Panc1 (cell line): ENCODE measurements at regions not wholly inside any gene's neighbourhood (a gene's known extent, or its start where the extent isn't known, plus 50 kb on each side); places are given as distances from the start of the nearest gene placed in this dataset.

Experiments used
- ATAC-seq: fragments of 200-7000 bp; cut with Tn5 transposase; 2 replicates; pipeline ENCODE4 v1.9.1; 2020; ENCODE audit warnings: mild to moderate bottlenecking, moderate library complexity
- BruUV-seq: library from RNA; stranded (reverse); fragments of 400-500 nt; replicated peaks from 2 replicates; lab custom pipeline; 2021; lab: Mats Ljungman, UMichigan
- CTCF ChIA-PET: fragments of 300-600 bp; sonication (Branson Sonifier 250); formaldehyde crosslinking; loops from one replicate; lab custom pipeline; 2022; ENCODE audit warnings: antibody characterized with exemption; lab: Charles Lee
- POLR2A ChIA-PET: fragments of 300-600 bp; sonication (Branson Sonifier 250); formaldehyde crosslinking; loops from one replicate; lab custom pipeline; 2022; ENCODE audit warnings: antibody characterized with exemption; lab: Charles Lee
- DNase-seq: peaks from one replicate; pipeline ENCODE4 v3.0.0-alpha.2; 2010; ENCODE audit warnings: low read depth, low spot score
- H3K27ac ChIP-seq: 2 replicates; pipeline ENCODE4 v1.5.1; 2011; ENCODE audit warnings: mild to moderate bottlenecking, low read length, inconsistent platforms
- H3K27me3 ChIP-seq: fragments of 200-500 bp; sonication (Bioruptor generic); 2 replicates; pipeline ENCODE4 v1.6.0; 2014; ENCODE audit warnings: low read length, inconsistent platforms; ENCODE audit not compliant: control insufficient read depth, insufficient read depth
- H3K36me3 ChIP-seq: fragments of 200-500 bp; sonication (Bioruptor generic); 2 replicates; pipeline ENCODE4 v1.5.1; 2014; ENCODE audit warnings: inconsistent platforms, mild to moderate bottlenecking, low read length, moderate library complexity; ENCODE audit not compliant: control insufficient read depth, insufficient read depth
- H3K4me1 ChIP-seq: 2 replicates; pipeline ENCODE4 v1.5.1; 2011; ENCODE audit warnings: inconsistent platforms, mild to moderate bottlenecking, low read length, moderate library complexity; ENCODE audit not compliant: control insufficient read depth, insufficient read depth
- H3K4me3 ChIP-seq, 2 experiments: 2 replicates each; pipeline ENCODE4 v1.5.1; 2011 to 2012; ENCODE audit warnings: low read depth in 2 of 2, low read length in 2 of 2, mild to moderate bottlenecking in 2 of 2, inconsistent platforms in 1 of 2, moderate library complexity in 1 of 2
- H3K9me3 ChIP-seq: fragments of 200-500 bp; sonication (Bioruptor generic); 2 replicates; pipeline ENCODE4 v1.5.1; 2014; ENCODE audit warnings: low read depth, mild to moderate bottlenecking, inconsistent platforms, low read length, moderate library complexity; ENCODE audit not compliant: control insufficient read depth, insufficient read depth
- CTCF ChIP-seq: fragments of 450-650 bp; IDR thresholded peaks from 2 replicates; pipeline ENCODE4 v1.5.1; 2017; ENCODE audit warnings: mild to moderate bottlenecking
- POLR2AphosphoS5 ChIP-seq: IDR thresholded peaks from 2 replicates; pipeline ENCODE4 v1.6.1; 2012; ENCODE audit warnings: mild to moderate bottlenecking, low read depth, low read length, moderate library complexity
- REST ChIP-seq, 2 experiments: IDR thresholded peaks; 2 replicates each; pipeline ENCODE4 v1.6.1; 2011 to 2012; ENCODE audit warnings: low read depth in 2 of 2, control low read depth in 1 of 2, low read length in 1 of 2, mild to moderate bottlenecking in 1 of 2, moderate library complexity in 1 of 2; ENCODE audit not compliant: insufficient read depth in 1 of 2
- SIN3A ChIP-seq: IDR thresholded peaks from 2 replicates; pipeline ENCODE4 v1.6.1; 2012; ENCODE audit warnings: low read depth, mild to moderate bottlenecking, low read length, moderate library complexity, borderline replicate concordance; ENCODE audit not compliant: insufficient read depth
- TCF7L2 ChIP-seq: IDR thresholded peaks from 2 replicates; pipeline ENCODE4 v1.6.1; 2011; ENCODE audit warnings: mild to moderate bottlenecking, low read depth, low read length, inconsistent platforms
- in situ Hi-C: cut with HindIII; loops from 2 replicates; pipeline ENCODE4 v1.10.0; 2016; ENCODE audit warnings: low sequenced_read_pairs, low pct_unique_long_range_greater_than_20kb
- intact Hi-C: fragments of 100-400 bp; cut with micrococcal nuclease; formaldehyde crosslinking; loops from one replicate; pipeline ENCODE4 v1.10.0; 2022; ENCODE audit not compliant: unreplicated experiment

DNA sequence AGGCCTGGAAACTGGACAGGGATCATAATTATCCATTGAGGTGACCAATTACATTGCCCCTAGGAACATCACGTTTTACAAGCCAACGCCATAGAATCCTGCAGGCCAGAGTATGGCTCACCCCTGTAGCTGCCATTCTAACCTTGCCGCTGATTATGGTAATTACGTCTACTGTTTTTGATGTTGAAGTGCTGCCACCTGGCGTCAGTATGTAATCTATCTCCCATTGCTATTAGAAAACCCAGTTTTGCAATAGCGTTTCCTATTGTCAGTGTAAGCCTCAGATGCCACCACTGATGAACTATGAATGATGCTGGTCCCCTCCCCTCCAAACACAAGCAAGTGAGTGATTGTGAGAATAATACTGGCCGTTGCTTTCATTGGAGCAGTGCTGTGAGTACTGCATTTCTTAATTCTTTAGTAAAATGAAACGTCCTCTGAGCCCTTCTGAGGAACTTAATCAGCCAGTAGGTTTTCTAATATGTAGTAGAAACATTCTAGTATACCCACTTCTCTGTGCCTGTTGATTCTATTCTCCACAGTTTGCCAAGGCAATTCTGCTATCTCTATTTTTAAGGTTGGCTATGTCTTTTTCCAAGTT is 100.5 kb upstream of the NMUR2 start:
- Histone ChIP-seq H3K4me1 (no peaks in the 10 kb centered on the region), H3K27ac (no peak overlapping the region), H3K9me3 (no peaks in the 10 kb centered on the region), H3K4me3 (no peak overlapping the region), H3K27me3 (no peaks in the 10 kb centered on the region), H3K36me3 (no peaks in the 10 kb centered on the region)
- TF ChIP-seq CTCF (peak; percentile 76), REST (IDR thresholded peaks at IDR 0.05; ENCODE audit: insufficient read depth in 1 of 2, low read depth in 2 of 2, low read length in 1 of 2) (no peak)
- DNase-seq (peak; percentile 25), ATAC-seq (peak; percentile 93)
- BruUV-seq: no TSS peak
- intact Hi-C loops (loop anchor here (5.0 to 10.0 kb wide), 3 partner anchors 128 to 681 kb away; no protein-coding TSS in a partner anchor), in situ Hi-C loops (no loop called here)
- POLR2A ChIA-PET: no interaction called here
- CTCF ChIA-PET: no interaction called here

- POLR2A ChIA-PET: no interaction called here
- intact Hi-C loops (no loop called here), in situ Hi-C loops (no loop called here)
- CTCF ChIA-PET: no interaction called here
- DNase-seq (no peak), ATAC-seq (no peak)
- no peaks in the 10 kb centered on the region for H3K4me1 ChIP-seq
- H3K27me3 ChIP-seq: no peaks in the 10 kb centered on the region
- H3K27ac ChIP-seq: no peak overlapping the region
- no peak overlapping the region for H3K4me3 ChIP-seq
- no peaks in the 10 kb centered on the region for H3K9me3 ChIP-seq
- no TSS peak for BruUV-seq
- no peak for TF ChIP-seq REST (IDR thresholded peaks at IDR 0.05; ENCODE audit: insufficient read depth in 1 of 2, low read depth in 2 of 2, low read length in 1 of 2)
- no peak for TF ChIP-seq TCF7L2
- TF ChIP-seq POLR2AphosphoS5: no peak
- no peak for TF ChIP-seq CTCF
- TF ChIP-seq SIN3A: no peak
- H3K36me3 ChIP-seq: no peaks in the 10 kb centered on the region
Measured at GRCh38 chr5:152511120-152511519, 106.0 kb upstream of the NMUR2 start.
